Brain pericyte (primary cell): ENCODE measurements at regions not wholly inside any gene's neighbourhood (a gene's known extent, or its start where the extent isn't known, plus 50 kb on each side); places are given as distances from the start of the nearest gene placed in this dataset.

Source experiments
- DNase-seq: peaks from one replicate; pipeline ENCODE4 v3.0.0-alpha.2; 2012; ENCODE audit warnings: low read depth, low spot score

- DNase-seq: no peak
Measured at GRCh38 chr1:193846411-193846810, 660.0 kb upstream of the B3GALT2 start.

DNA sequence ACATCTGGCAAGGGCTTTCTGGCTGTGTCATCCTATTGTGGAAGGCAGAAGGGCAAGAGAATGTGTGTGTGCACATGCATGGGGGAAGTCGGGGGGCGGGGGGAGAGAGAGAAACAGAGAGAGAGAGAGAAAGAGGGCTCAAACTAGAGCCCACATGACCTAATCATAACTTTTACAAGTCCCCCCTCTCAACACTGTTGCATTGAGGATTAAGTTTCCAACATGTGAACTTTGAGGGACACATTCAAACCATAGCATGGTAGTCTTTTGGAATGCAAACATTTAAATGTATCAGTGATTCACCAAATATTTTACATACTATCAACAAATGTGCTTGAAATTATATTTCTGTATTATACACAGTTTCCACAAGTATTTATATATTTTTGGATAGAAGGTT is 655.4 kb upstream of the B3GALT2 start:
- DNase-seq: no peak

DNA sequence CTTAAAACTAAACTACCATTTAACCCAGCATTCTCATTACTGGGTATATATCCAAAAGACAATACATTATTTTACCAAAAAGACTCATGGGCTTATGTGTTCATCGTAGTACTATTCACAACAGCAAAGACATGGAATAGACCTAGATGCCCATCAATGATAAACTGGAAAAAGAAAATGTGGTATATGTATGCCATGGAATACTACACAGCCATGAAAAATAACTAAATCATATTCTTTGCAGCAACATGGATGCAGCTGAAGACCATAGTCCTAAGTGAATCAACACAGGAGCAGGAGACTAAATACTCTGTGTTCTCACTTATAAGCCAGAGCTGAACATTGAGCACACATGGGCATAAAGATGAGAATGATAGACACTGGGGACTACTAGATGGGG is 645.1 kb upstream of the B3GALT2 start:
- DNase-seq: no peak

DNA sequence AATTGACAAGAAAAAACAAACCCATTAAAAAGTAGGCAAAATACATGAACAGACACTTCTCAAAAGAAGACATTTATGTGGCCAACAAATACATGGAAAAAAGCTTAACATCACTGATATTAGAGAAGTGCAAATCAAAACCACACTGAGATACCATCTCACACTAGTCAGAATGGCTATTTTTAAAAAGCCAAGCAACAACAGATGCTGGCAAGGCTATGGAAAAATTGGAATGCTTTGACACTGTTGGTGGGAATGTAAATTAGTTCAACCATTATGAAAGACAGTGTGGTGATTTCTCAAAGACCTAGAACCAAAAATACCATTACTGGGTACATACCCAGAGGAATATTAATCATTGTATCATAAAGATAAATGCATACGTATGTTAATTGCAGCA is 641.1 kb upstream of the B3GALT2 start:
- no peak for DNase-seq

- DNase-seq: no peak
Measured at GRCh38 chr1:193819376-193819775, 633.0 kb upstream of the B3GALT2 start.

DNA sequence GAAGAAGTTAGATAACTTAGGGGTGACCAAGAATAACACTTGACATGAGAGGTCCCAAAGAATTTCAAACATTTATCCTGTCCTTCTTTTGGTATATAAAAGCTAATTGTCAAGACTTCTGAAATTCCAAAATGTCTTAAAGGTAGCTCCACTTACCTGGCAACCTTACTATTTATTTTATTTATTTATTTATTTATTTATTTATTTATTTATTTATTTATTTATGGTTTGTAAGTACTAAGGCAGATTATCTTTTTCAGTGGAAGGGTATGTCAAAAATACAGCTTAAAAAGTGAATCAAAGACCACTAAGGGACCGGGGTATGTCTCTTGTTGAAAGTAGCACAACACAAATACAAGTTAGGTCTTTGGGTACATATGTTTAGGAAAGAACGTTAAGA is 620.8 kb upstream of the B3GALT2 start:
- DNase-seq: no peak

- DNase-seq: no peak
Measured at GRCh38 chr1:193806079-193807048, 620.0 kb upstream of the B3GALT2 start.

DNA sequence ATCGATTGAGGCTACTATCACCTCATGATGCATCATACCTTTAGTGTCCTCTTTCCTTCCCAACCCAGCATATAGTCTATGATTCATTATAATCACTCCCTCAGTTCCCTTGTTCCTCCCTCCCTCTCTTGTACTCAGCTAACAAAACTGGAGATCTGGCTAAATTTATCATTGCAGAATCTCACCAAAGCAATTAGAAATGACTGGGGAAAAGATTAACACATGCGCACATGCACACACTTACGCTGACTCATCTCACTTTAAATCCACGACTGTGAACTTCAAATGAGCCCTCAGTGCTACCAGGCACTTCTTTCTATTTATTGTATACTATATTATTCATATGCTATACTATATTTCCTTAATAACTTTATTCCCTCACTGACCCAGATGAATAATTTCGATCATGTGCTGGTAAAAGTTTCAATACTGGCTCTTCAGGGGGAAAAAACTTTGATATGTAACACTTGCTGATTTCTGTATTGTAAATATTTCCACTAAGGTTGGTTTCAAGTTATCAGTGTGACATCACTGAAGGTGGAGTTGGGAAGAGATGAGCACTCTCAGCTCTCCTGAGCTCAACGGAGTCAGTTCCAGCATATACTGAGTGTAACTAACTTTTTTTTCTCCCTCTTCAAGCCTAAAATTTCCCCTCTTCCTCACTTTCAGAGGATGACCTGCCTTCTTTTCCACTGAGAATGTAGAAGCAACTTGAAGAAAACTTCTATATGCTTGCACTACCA is 613.7 kb upstream of the B3GALT2 start:
- DNase-seq: no peak

GRCh38 chr1:193799371-193799770 is 613.0 kb upstream of the B3GALT2 start:
- DNase-seq: no peak

DNA sequence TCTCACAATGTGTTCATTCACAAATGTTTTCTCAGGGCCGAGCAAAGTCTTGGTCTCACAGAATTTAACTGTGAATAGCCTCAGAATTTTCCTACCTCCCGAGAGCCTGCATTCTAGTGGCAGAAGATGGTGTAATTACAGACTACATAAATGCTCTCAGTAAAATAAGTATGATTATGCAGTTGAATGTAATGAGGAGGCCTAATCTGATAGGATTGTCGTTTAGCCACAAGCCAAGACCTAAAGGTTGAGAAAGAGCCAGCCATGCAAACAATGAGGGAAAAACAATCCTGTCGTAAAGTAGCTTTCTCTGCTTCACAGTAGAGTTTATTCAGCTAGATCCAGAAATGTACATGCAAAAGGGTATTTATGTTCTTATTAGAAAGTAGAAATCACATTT is 607.8 kb upstream of the B3GALT2 start:
- no peak for DNase-seq

GRCh38 chr1:193791746-193792145 is 605.3 kb upstream of the B3GALT2 start:
- no peak for DNase-seq

- no peak for DNase-seq
Measured at GRCh38 chr1:193787061-193787460, 600.6 kb upstream of the B3GALT2 start.

DNA sequence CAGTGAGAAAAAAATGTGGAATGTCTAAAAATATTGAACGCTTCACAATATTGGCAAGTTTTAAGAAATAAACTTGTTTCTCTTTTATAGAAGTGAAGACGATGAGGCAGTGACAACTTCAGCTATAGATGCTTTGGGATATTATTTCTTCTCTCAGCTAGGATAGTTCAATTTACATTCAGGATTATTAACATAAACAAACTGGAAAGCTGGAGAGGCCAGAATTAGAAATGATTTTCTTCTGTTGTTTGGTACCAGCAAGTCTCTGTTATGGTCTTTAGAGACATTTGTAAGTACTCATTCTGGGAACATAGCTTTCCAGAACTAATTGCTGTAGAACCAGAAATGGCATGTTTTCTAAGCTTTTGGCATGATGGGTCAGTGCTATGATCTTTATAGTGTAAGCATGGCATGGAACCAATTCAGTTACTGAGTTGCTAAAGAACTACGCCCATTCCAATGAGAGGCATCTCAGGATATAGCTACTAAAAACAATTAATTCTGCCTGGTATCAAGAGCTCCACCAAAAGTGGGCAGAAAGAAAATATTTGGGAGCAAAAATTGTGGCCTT is 599.5 kb upstream of the B3GALT2 start:
- no peak for DNase-seq

- no peak for DNase-seq
Measured at GRCh38 chr1:193774536-193775323, 588.3 kb upstream of the B3GALT2 start.

DNA sequence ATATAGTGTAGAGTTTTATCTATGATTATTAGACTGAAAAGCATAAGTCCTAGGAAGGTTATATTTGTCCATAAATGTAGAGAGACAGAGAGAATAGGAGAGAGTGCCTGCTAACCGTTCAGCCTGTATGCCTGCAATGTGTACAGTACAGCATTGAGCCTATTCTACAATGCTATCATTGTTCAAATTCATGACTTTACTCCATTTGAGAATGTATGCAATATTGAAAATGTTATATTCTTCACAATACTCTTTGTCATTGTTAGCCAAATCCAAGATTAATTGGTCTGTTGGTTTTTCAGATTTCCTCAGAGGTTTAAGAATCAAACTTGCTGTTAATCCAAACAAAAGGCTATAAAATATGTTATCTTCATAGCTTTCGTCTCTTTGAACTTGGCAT is 585.2 kb upstream of the B3GALT2 start:
- DNase-seq: no peak

DNA sequence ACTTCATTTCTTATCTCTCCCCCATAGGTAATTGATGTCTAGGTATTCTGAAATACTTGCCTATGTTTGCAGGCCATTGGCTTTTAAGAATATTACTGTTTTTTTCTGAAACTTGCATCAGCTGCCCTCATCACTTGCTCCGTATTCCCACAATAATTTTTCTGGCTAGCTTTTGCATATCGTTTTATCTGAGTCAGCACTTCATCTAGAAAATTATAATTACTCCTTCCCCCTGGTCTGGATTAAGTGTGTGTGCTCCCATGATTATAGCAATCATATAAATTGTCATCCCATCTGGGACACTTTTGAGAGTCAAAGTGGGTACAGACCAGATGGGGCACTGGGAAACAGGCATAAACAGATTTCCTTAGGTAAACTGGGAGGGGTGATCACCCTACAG is 583.2 kb upstream of the B3GALT2 start:
- DNase-seq: no peak

- no peak for DNase-seq
Measured at GRCh38 chr1:193767886-193768285, 581.5 kb upstream of the B3GALT2 start.

GRCh38 chr1:193766329-193766728 is 579.9 kb upstream of the B3GALT2 start:
- no peak for DNase-seq

- no peak for DNase-seq
Measured at GRCh38 chr1:193763266-193763665, 576.9 kb upstream of the B3GALT2 start.

- no peak for DNase-seq
Measured at GRCh38 chr1:193762236-193762635, 575.8 kb upstream of the B3GALT2 start.

DNA sequence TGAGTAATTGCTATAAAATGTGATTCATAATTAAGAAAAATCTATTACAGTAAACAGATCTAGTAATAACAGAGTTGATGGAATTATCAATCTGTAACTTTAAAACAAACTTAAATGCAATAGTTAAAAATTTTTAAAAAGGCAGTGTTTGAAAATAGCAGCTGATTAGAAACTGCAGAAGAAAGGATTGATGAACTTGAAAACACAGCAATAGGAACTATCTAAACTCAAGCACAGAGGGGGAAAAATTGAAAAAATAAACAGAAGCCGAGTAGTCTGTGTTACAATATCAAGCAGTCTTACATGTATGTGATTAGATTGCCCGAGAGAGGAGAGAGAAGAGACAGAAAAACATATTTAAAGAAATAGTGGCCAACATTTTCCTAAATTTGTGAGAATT is 569.0 kb upstream of the B3GALT2 start:
- DNase-seq: no peak
